Motor neuron (in vitro differentiated cells): ENCODE measurements at regions not wholly inside any gene's neighbourhood (a gene's known extent, or its start where the extent isn't known, plus 50 kb on each side); places are given as distances from the start of the nearest gene placed in this dataset.
A peak's percentile ranks its signal among the peaks of the same experiment; 100 is the strongest.

Experiments used
- ATAC-seq, 8 experiments: fragments of 200-7000 bp; cut with Tn5 transposase; replicated peaks in 6 of 8; 2 replicates each; pipeline ENCODE4 v1.8.0; 2021; ENCODE audit warnings: mild to moderate bottlenecking in 8 of 8, moderate library complexity in 8 of 8
- H3K27ac ChIP-seq, 2 donors: fragments of 250-450 bp; sonication (Bioruptor Pico); 2 replicates each; pipeline ENCODE4 v1.9.0; 2021; ENCODE audit warnings: antibody characterized with exemption in 2 of 2, mild to moderate bottlenecking in 2 of 2, moderate library complexity in 1 of 2
- H3K4me1 ChIP-seq, 2 donors: fragments of 250-450 bp; sonication (Bioruptor Pico); replicated peaks in 1 of 2; 2 replicates each; pipeline ENCODE4 v1.6.1; 2021; ENCODE audit warnings: antibody characterized with exemption in 2 of 2, mild to moderate bottlenecking in 2 of 2, moderate library complexity in 1 of 2
- H3K4me3 ChIP-seq, 5 donors: fragments of 250-450 bp; sonication (Bioruptor Pico); 2 replicates each; pipeline ENCODE4 v1.9.0; 2021; ENCODE audit warnings: antibody characterized with exemption in 5 of 5, mild to moderate bottlenecking in 5 of 5, moderate library complexity in 4 of 5
- WGBS, 10 experiments: fragments of 450-650 bp; shearing (Covaris generic); methylation state at CpG; one replicate each; pipeline ENCODE4 v1.0.0; 2022; 5-methylcytosine and 5-hydroxymethylcytosine counted together
- in situ Hi-C, 9 experiments: fragments of 400-800 bp; cut with MboI; loops; one replicate each; pipeline ENCODE4 v1.15.0; 2021; ENCODE audit warnings: low sequenced_read_pairs in 9 of 9, low pct_unique_long_range_greater_than_20kb in 2 of 9; ENCODE audit not compliant: unreplicated experiment in 9 of 9

- ATAC-seq: no peak
- in situ Hi-C loops: no loop called here
- no peak overlapping the region for H3K4me3 ChIP-seq
- 0 to 100% (median 67%) methylated on average over 1 to 5 of the region's 5 CpGs for WGBS, 10 experiments
- no peaks in the 10 kb centered on the region for H3K4me1 ChIP-seq
- H3K27ac ChIP-seq: no peak overlapping the region
Observed at GRCh38 chr18:1467461-1467964, 562.8 kb downstream of the ADCYAP1 start.

- 0 to 83% (median 41%) methylated on average over 1 to 2 of the region's 2 CpGs; no CpG with 5 or more reads in 1 of the 10 experiments for whole genome bisulfite sequencing, 10 experiments
- no peak for ATAC-seq
- Histone ChIP-seq H3K4me1 (no peaks in the 10 kb centered on the region), H3K4me3 (no peak overlapping the region), H3K27ac (no peak overlapping the region)
- in situ Hi-C loops: no loop called here
Observed at GRCh38 chr18:1468550-1468949, 563.9 kb downstream of the ADCYAP1 start.

GRCh38 chr18:1475867-1476266 lies 571.2 kb downstream of the ADCYAP1 start:
- in situ Hi-C loops: no loop called here
- WGBS, 10 experiments: 0 to 100% (median 96%) methylated on average over 1 to 7 of the region's 7 CpGs; no CpG with 5 or more reads in 3 of the 10 experiments

GRCh38 chr18:1480309-1480708 lies 575.6 kb downstream of the ADCYAP1 start:
- in situ Hi-C loops: no loop called here
- WGBS, 10 experiments: 0 to 100% (median 62%) methylated on average over 1 to 2 of the region's 2 CpGs; no CpG with 5 or more reads in 5 of the 10 experiments
- Histone ChIP-seq H3K4me1 (no peaks in the 10 kb centered on the region), H3K4me3 (no peak overlapping the region), H3K27ac (no peak overlapping the region)
- ATAC-seq: no peak

More at GRCh38 chr18:1475867-1476266, 571.2 kb downstream of the ADCYAP1 start:
- Histone ChIP-seq H3K4me3 (no peak overlapping the region), H3K4me1 (no peaks in the 10 kb centered on the region), H3K27ac (no peak overlapping the region)
- no peak for ATAC-seq

- 0 to 100% (median 33%) methylated on average over 1 of the region's 1 CpG; no CpG with 5 or more reads in 2 of the 10 experiments for WGBS, 10 experiments
- in situ Hi-C loops: no loop called here
- Histone ChIP-seq H3K27ac (no peak overlapping the region), H3K4me3 (no peak overlapping the region), H3K4me1 (no peaks in the 10 kb centered on the region)
- peak in 3 of 8 experiments; percentile 47 to 80 (median 66) for ATAC-seq
Observed at GRCh38 chr18:1481577-1481976, 576.9 kb downstream of the ADCYAP1 start.

- H3K4me3 ChIP-seq: no peak overlapping the region
- no peak overlapping the region for H3K27ac ChIP-seq
- in situ Hi-C loops: no loop called here
- H3K4me1 ChIP-seq: no peaks in the 10 kb centered on the region
- ATAC-seq: peak in 1 of 8 experiments; percentile 65
Observed at GRCh38 chr18:1483385-1483784, 578.7 kb downstream of the ADCYAP1 start.

- Histone ChIP-seq H3K4me1 (no peaks in the 10 kb centered on the region), H3K4me3 (no peak overlapping the region), H3K27ac (no peak overlapping the region)
- WGBS, 10 experiments: 0 to 100% (median 83%) methylated on average over 1 to 2 of the region's 2 CpGs; no CpG with 5 or more reads in 4 of the 10 experiments
- no peak for ATAC-seq
- in situ Hi-C loops: no loop called here
Observed at GRCh38 chr18:1487457-1487856, 582.8 kb downstream of the ADCYAP1 start.

GRCh38 chr18:1488394-1488793 lies 583.7 kb downstream of the ADCYAP1 start:
- Histone ChIP-seq H3K27ac (no peak overlapping the region), H3K4me1 (no peaks in the 10 kb centered on the region), H3K4me3 (no peak overlapping the region)
- in situ Hi-C loops: no loop called here
- WGBS, 10 experiments: 0 to 100% (median 77%) methylated on average over 1 to 4 of the region's 4 CpGs; no CpG with 5 or more reads in 1 of the 10 experiments
- ATAC-seq: no peak

- no peaks in the 10 kb centered on the region for H3K4me1 ChIP-seq
- no peak overlapping the region for H3K4me3 ChIP-seq
- WGBS, 10 experiments: 17 to 88% (median 80%) methylated on average over 1 of the region's 1 CpG; no CpG with 5 or more reads in 2 of the 10 experiments
- H3K27ac ChIP-seq: no peak overlapping the region
- ATAC-seq: peak in 1 of 8 experiments; percentile 76
- in situ Hi-C loops: no loop called here
Observed at GRCh38 chr18:1488957-1489356, 584.3 kb downstream of the ADCYAP1 start.

- in situ Hi-C loops: no loop called here
- H3K27ac ChIP-seq: no peak overlapping the region
- no peak overlapping the region for H3K4me3 ChIP-seq
- 4 to 100% (median 94%) methylated on average over 2 of the region's 2 CpGs; no CpG with 5 or more reads in 1 of the 10 experiments for WGBS, 10 experiments
- H3K4me1 ChIP-seq: no peaks in the 10 kb centered on the region
- ATAC-seq: no peak
Observed at GRCh38 chr18:1495387-1495786, 590.7 kb downstream of the ADCYAP1 start.

GRCh38 chr18:1496096-1496495 lies 591.4 kb downstream of the ADCYAP1 start:
- Histone ChIP-seq H3K4me3 (no peak overlapping the region), H3K4me1 (no peaks in the 10 kb centered on the region), H3K27ac (no peak overlapping the region)
- in situ Hi-C loops: no loop called here
- ATAC-seq: no peak
- 6 to 82% (median 66%) methylated on average over 1 to 4 of the region's 4 CpGs for WGBS, 10 experiments

GRCh38 chr18:1498216-1498615 lies 593.5 kb downstream of the ADCYAP1 start:
- no peaks in the 10 kb centered on the region for H3K4me1 ChIP-seq
- in situ Hi-C loops: no loop called here
- ATAC-seq: no peak
- H3K4me3 ChIP-seq: no peak overlapping the region
- 0 to 83% (median 17%) methylated on average over 1 of the region's 1 CpG; no CpG with 5 or more reads in 3 of the 10 experiments for WGBS, 10 experiments
- H3K27ac ChIP-seq: no peak overlapping the region

- H3K4me1 ChIP-seq: no peaks in the 10 kb centered on the region
- no peak overlapping the region for H3K4me3 ChIP-seq
- no peak for ATAC-seq
- in situ Hi-C loops: no loop called here
- H3K27ac ChIP-seq: no peak overlapping the region
Observed at GRCh38 chr18:1499265-1499664, 594.6 kb downstream of the ADCYAP1 start.

GRCh38 chr18:1503847-1504246 lies 599.2 kb downstream of the ADCYAP1 start:
- H3K27ac ChIP-seq: no peak overlapping the region
- no peak overlapping the region for H3K4me3 ChIP-seq
- WGBS, 10 experiments: 0 to 90% (median 80%) methylated on average over 1 to 4 of the region's 4 CpGs; no CpG with 5 or more reads in 3 of the 10 experiments
- in situ Hi-C loops: no loop called here
- ATAC-seq: no peak
- H3K4me1 ChIP-seq: no peaks in the 10 kb centered on the region
